Nephron progenitor cell (in vitro differentiated cells): ENCODE measurements at regions not wholly inside any gene's neighbourhood (a gene's known extent, or its start where the extent isn't known, plus 50 kb on each side); places are given as distances from the start of the nearest gene placed in this dataset.
"Not testable (repeated sequence)": the region's sequence is repeated elsewhere in the genome, so short reads cannot be mapped to it uniquely, and the experiment has no call there.

Experiments
- DNase-seq: peaks from one replicate; pipeline ENCODE4 v3.0.0; 2021
- H3K27ac Mint-ChIP-seq: 2 replicates; pipeline ENCODE4 v1.8.0; 2021; ENCODE audit warnings: mild to moderate bottlenecking, moderate library complexity, mixed read lengths
- H3K27me3 Mint-ChIP-seq: 2 replicates; pipeline ENCODE4 v1.8.0; 2021; ENCODE audit warnings: mild to moderate bottlenecking, low read depth, mixed read lengths; ENCODE audit not compliant: poor library complexity
- H3K36me3 Mint-ChIP-seq: 2 replicates; pipeline ENCODE4 v1.8.0; 2021; ENCODE audit warnings: low read depth, mixed read lengths
- H3K4me1 Mint-ChIP-seq: 2 replicates; pipeline ENCODE4 v1.8.0; 2021; ENCODE audit warnings: mixed read lengths
- H3K4me3 Mint-ChIP-seq: 2 replicates; pipeline ENCODE4 v1.8.0; 2021; ENCODE audit warnings: mild to moderate bottlenecking, moderate library complexity, mixed read lengths
- H3K9me3 Mint-ChIP-seq: 2 replicates; pipeline ENCODE4 v1.8.0; 2021; ENCODE audit warnings: mild to moderate bottlenecking, moderate library complexity, mixed read lengths
- TF ChIP-seq, protein P1 (sequence below): fragments of 200-600 bp; sonication (generic); IDR thresholded peaks from 2 replicates; pipeline ENCODE4 v1.5.0; 2021; ENCODE audit warnings: antibody characterized with exemption

DNA sequence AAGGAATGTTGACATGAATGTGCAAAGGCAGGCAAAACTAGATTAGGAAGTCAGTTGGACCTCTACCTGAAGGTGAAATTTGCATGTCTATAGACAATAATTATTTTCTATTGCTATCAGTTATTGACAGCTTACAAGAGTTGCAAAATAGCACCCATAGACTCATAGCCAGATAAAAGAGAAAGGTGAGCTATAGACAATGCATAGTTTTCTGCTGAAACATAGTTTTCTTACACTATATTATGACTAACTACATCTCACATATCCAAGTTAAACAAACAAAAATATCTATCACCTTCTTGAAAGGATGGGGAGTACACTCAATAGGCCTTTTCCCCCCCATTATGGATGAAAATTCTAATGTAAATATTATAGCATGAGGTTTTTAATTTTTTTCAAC, 305.0 kb downstream of the PTH2R start:
- TF ChIP-seq, protein P1, sequence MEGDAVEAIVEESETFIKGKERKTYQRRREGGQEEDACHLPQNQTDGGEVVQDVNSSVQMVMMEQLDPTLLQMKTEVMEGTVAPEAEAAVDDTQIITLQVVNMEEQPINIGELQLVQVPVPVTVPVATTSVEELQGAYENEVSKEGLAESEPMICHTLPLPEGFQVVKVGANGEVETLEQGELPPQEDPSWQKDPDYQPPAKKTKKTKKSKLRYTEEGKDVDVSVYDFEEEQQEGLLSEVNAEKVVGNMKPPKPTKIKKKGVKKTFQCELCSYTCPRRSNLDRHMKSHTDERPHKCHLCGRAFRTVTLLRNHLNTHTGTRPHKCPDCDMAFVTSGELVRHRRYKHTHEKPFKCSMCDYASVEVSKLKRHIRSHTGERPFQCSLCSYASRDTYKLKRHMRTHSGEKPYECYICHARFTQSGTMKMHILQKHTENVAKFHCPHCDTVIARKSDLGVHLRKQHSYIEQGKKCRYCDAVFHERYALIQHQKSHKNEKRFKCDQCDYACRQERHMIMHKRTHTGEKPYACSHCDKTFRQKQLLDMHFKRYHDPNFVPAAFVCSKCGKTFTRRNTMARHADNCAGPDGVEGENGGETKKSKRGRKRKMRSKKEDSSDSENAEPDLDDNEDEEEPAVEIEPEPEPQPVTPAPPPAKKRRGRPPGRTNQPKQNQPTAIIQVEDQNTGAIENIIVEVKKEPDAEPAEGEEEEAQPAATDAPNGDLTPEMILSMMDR, result no peak
- H3K4me3 Mint-ChIP-seq, result no peak overlapping the region
- H3K9me3 Mint-ChIP-seq, result no peaks in the 10 kb centered on the region
- DNase-seq, result no peak
- peaks cover 8% of the 10 kb centered on the region for H3K4me1 Mint-ChIP-seq
- H3K27me3 Mint-ChIP-seq, result no peaks in the 10 kb centered on the region
- no peaks in the 10 kb centered on the region for H3K36me3 Mint-ChIP-seq
- H3K27ac Mint-ChIP-seq, result no peak overlapping the region

DNA sequence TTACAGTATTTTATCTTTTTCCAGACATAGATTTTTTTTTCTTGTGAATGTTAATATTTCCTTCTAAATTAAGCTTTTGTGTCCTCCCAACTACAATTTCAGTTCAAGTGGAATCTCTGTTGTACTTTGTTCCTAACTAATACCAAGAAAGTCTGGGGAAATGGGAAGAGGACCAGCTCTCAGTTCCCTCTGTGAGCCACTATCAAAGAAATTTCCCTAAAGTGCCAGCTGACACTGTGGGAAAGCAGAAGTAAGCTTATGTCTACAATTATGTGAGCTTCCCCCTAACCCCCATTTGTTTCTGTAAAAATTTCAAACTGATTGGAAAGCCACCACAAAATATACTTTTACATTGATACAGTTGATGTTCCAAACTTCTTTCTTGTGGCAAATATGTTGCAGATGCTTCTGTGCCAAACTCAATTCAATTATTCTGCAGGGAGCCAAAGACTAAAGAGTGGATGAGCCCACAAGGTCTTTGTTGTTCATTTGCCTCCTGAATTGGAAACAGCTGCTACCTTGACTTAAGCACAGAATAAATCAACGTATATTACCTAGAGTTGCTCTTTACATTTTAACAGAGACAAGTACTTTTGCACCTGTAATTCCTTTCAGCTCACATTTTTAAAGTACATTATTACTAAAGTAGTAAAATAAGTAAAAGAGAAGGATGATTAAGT, 306.6 kb downstream of the PTH2R start:
- Mint-ChIP-seq H3K27me3 (peaks cover 7% of the 10 kb centered on the region), H3K9me3 (no peaks in the 10 kb centered on the region), H3K27ac (no peak overlapping the region), H3K4me1 (peaks cover 8% of the 10 kb centered on the region), H3K4me3 (no peak overlapping the region), H3K36me3 (no peaks in the 10 kb centered on the region)
- DNase-seq, result no peak
- TF ChIP-seq, protein P1, result no peak

DNA sequence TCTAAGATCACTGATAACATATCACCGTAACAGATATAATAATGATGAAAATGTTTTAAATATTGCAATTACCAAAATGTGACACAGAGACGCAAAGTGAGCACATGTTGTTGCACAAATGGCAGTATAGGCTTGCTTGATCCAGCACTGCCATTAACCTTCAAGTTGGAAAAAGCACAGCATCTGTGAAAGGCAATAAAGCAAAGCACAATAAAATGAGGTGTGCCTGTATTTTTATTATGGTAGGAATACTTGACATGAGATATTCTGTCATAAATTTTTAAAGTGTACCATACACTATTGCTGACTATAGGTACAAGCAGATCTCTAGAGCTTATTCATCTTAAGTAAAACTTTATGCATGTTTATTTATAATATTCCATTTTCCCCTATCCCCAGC, 312.2 kb downstream of the PTH2R start:
- H3K27me3 Mint-ChIP-seq, result peaks cover 7% of the 10 kb centered on the region
- no peaks in the 10 kb centered on the region for H3K36me3 Mint-ChIP-seq
- no peak overlapping the region for H3K4me3 Mint-ChIP-seq
- TF ChIP-seq, protein P1, result no peak
- H3K27ac Mint-ChIP-seq, result no peak overlapping the region
- H3K9me3 Mint-ChIP-seq, result no peaks in the 10 kb centered on the region
- DNase-seq, result no peak
- no peaks in the 10 kb centered on the region for H3K4me1 Mint-ChIP-seq

DNA sequence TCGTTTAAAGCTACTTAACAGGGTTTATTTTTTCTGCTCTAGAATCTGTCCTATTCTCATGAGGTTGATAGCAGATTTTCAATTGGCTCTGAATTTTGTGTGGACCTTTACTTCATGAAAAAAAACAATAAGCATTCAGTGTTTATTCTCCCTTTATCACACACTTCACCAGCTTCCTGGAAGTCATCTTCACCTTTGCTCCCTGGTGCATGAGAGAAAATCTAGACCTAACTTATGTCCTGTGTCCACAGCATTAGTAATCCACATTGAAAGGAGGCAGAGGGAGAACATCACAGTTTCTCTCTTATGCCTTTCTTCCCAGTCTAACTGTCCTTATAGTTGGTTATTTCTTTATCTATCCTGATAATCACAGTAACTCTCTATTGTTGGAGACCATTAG, 316.1 kb downstream of the PTH2R start:
- H3K36me3 Mint-ChIP-seq, result no peaks in the 10 kb centered on the region
- H3K4me1 Mint-ChIP-seq, result no peaks in the 10 kb centered on the region
- no peak overlapping the region for H3K27ac Mint-ChIP-seq
- DNase-seq, result no peak
- H3K9me3 Mint-ChIP-seq, result no peaks in the 10 kb centered on the region
- no peak overlapping the region for H3K4me3 Mint-ChIP-seq
- TF ChIP-seq, protein P1, result no peak
- H3K27me3 Mint-ChIP-seq, result no peaks in the 10 kb centered on the region

DNA sequence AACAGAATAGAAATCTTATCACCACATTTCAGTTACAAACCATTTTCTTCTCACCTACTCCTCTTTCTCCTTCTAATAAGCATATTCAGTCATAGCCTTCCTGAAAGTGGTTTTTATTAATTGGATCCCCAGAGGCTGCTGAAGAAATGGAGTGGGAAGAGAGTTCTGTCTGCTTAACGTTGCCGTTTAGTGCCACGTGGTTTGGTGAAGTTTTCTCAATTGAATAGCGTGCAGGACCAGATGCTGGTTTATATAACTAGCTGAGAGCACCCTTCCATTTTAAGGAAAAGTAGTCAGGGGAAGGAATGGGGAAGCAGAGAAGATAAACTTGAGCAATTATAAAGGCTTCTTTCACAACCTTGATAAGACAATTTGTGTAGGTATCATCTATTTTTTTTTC, 318.7 kb downstream of the PTH2R start:
- Mint-ChIP-seq H3K27me3 (no peaks in the 10 kb centered on the region), H3K36me3 (no peaks in the 10 kb centered on the region), H3K4me1 (no peaks in the 10 kb centered on the region), H3K4me3 (no peak overlapping the region), H3K27ac (no peak overlapping the region), H3K9me3 (no peaks in the 10 kb centered on the region)
- DNase-seq, result no peak
- TF ChIP-seq, protein P1, result no peak

DNA sequence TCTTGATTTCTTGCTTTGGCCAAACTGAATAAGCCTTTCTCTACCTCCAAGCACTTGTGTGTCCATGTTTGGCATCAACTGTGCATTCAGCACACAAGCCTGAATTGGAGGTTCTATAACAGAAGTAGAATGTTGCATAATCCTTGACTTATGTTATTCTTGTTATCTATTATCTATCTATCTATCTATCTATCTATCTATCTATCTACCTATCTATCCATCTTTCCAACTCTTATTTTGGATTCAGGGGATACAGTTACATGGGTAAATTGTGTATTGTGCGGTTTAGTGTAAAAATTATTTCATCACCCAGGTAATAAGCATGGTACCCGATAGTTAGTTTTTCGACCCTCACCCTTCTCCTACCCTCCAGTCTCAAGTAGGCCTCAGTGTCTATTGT, 319.6 kb downstream of the PTH2R start:
- H3K27ac Mint-ChIP-seq, result no peak overlapping the region
- TF ChIP-seq, protein P1, result no peak
- no peaks in the 10 kb centered on the region for H3K27me3 Mint-ChIP-seq
- H3K4me1 Mint-ChIP-seq, result no peaks in the 10 kb centered on the region
- H3K4me3 Mint-ChIP-seq, result no peak overlapping the region
- no peaks in the 10 kb centered on the region for H3K9me3 Mint-ChIP-seq
- no peaks in the 10 kb centered on the region for H3K36me3 Mint-ChIP-seq
- DNase-seq, result no peak

DNA sequence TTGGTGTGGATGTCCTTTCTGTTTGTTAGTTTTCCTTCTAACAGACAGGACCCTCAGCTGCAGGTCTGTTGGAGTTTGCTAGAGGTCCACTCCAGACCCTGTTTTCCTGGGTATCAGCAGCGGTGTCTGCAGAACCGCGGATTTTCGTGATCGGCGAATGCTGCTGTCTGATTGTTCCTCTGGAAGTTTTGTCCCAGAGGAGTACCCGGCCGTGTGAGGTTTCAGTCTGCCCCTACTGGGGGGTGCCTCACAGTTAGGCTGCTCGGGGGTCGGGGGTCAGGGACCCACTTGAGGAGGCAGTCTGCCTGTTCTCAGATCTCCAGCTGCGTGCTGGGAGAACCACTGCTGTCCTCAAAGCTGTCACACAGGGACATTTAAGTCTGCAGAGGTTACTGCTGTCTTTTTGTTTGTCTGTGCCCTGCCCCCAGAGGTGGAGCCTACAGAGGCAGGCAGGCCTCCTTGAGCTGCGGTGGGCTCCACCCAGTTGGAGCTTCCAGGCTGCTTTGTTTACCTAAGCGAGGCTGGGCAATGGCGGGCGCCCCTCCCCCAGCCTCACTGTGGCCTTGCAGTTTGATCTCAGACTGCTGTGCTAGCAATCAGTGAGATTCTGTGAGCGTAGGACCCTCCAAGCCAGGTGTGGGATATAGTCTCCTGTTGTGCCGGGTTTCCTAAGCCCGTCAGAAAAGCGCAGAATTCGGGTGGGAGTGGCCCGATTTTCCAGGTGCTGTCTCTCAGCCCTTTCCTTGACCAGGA, 345.2 kb downstream of the PTH2R start:
- not testable (repeated sequence) for H3K4me3 Mint-ChIP-seq, DNase-seq, H3K36me3 Mint-ChIP-seq, H3K27ac Mint-ChIP-seq, H3K27me3 Mint-ChIP-seq, H3K4me1 Mint-ChIP-seq
- H3K9me3 Mint-ChIP-seq, result peaks cover 32% of the 10 kb centered on the region
